Upper lobe of right lung (tissue), 1 donor: ENCODE measurements at regions not wholly inside any gene's neighbourhood (a gene's known extent, or its start where the extent isn't known, plus 50 kb on each side); places are given as distances from the start of the nearest gene placed in this dataset.

Experiments used
- ATAC-seq: fragments of 200-7000 bp; cut with Tn5 transposase; one replicate; pipeline ENCODE4 v1.9.1; 2020; ENCODE audit warnings: mild to moderate bottlenecking, moderate library complexity
- DNase-seq: peaks from one replicate; pipeline ENCODE4 v3.0.0-alpha.2; 2020
- H3K27ac ChIP-seq: fragments of 200-600 bp; one replicate; pipeline ENCODE4 v1.8.0; 2022
- H3K27me3 ChIP-seq: fragments of 200-600 bp; one replicate; pipeline ENCODE4 v1.8.0; 2022; ENCODE audit warnings: mild to moderate bottlenecking
- H3K36me3 ChIP-seq: fragments of 200-600 bp; one replicate; pipeline ENCODE4 v1.8.0; 2022
- H3K4me1 ChIP-seq: fragments of 200-600 bp; one replicate; pipeline ENCODE4 v1.8.0; 2022
- H3K4me3 ChIP-seq: fragments of 200-600 bp; one replicate; pipeline ENCODE4 v1.8.0; 2022; ENCODE audit warnings: mild to moderate bottlenecking
- H3K9me3 ChIP-seq: fragments of 200-600 bp; one replicate; pipeline ENCODE4 v1.8.0; 2022
- CTCF ChIP-seq: fragments of 200-600 bp; IDR thresholded peaks from one replicate; pipeline ENCODE4 v1.8.0; 2022; ENCODE audit warnings: antibody characterized with exemption
- intact Hi-C: fragments of 100-400 bp; cut with DNase I; formaldehyde crosslinking; loops from one replicate; pipeline ENCODE4 v1.11.0; 2022
- donor health status: DM: no; HTN: yes; CAD: no; lungs with severe emphysema.

- no peak for DNase-seq
- Histone ChIP-seq H3K36me3 (no peaks in the 10 kb centered on the region), H3K9me3 (no peaks in the 10 kb centered on the region), H3K4me3 (no peak overlapping the region), H3K27me3 (peaks cover 55% of the 10 kb centered on the region), H3K27ac (no peak overlapping the region), H3K4me1 (no peaks in the 10 kb centered on the region)
- TF ChIP-seq CTCF = no peak
- intact Hi-C loops = no loop called here
- no peak for ATAC-seq
Observed at GRCh38 chr11:64485074-64485473, 70.7 kb upstream of the SLC22A11 start.

DNA sequence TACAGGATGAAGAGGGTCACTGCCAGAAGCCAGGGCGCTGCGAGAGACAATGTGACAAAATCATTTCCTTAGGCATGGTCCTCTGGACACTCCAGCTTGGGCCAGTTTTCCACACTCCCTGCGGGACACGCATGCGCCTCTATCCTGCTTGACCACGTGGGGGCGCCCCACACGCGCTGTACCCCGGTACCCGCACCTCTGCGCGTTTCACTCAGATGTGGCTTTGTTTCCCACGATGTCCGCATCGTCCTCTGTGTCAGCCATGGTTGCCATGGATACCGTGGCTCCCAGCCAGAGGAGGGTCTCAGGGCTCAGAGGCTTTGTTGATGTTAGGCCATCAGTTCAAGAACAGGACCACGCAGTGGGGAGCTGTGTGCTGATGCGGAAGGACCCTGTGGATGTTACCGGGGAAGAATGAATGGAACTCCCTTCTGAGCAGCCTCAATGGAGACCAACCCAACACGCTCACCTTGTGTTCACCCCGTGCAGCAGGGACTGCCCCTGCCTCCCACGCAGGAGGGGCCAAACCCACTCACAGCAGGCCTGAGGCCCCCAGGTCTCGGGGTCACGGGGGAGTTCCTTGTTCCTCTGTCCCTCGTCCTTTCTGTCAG is 65.8 kb upstream of the SLC22A11 start:
- Histone ChIP-seq H3K27me3 (peaks cover 44% of the 10 kb centered on the region), H3K4me1 (no peaks in the 10 kb centered on the region), H3K9me3 (no peaks in the 10 kb centered on the region), H3K36me3 (no peaks in the 10 kb centered on the region), H3K27ac (no peak overlapping the region), H3K4me3 (no peak overlapping the region)
- DNase-seq (peak; percentile 74), ATAC-seq (peak; percentile 91)
- intact Hi-C loops = no loop called here
- TF ChIP-seq CTCF = peak; percentile 53

DNA sequence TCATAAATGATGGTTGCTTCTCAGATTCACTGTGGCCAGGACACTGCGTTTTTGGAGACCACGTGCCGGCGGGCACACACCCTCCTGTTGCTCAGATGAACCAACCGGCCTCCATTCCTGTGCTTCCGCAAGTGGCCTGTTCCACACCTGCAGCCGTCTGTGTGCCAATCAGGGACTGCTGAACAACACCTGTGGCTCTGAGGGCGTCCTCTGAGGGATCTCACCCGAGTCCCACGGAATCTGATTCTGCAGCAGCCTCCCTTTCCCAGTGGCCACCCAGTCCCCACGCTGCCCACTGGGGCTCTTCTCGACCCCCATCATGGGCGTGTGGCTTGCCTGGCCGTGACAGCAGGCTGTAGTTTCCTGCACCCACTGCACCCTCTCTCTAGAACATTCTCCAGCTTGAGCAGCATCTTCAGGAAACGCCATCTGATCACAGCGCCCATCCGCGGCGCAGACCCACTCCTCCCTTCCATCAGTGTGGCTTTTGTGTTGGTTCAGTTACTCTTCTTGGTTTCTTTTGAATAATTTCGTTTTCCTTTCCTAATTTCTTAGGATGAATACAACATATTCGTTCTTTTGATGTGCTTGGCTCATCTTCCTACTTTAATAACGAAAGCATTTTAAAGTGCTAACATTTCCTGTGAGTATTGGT is 65.1 kb upstream of the SLC22A11 start:
- intact Hi-C loops = no loop called here
- ATAC-seq (no peak), DNase-seq (no peak)
- Histone ChIP-seq H3K4me1 (no peaks in the 10 kb centered on the region), H3K27me3 (peaks cover 41% of the 10 kb centered on the region), H3K4me3 (no peak overlapping the region), H3K27ac (no peak overlapping the region), H3K36me3 (no peaks in the 10 kb centered on the region), H3K9me3 (no peaks in the 10 kb centered on the region)
- no peak for TF ChIP-seq CTCF

- no peak for TF ChIP-seq CTCF
- Histone ChIP-seq H3K27me3 (peaks cover 22% of the 10 kb centered on the region), H3K9me3 (no peaks in the 10 kb centered on the region), H3K4me3 (no peak overlapping the region), H3K4me1 (no peaks in the 10 kb centered on the region), H3K27ac (no peak overlapping the region), H3K36me3 (no peaks in the 10 kb centered on the region)
- peak; percentile 37 for ATAC-seq
- intact Hi-C loops = no loop called here
- no peak for DNase-seq
Observed at GRCh38 chr11:64492561-64492960, 63.2 kb upstream of the SLC22A11 start.

GRCh38 chr11:64498136-64498535 is 57.6 kb upstream of the SLC22A11 start:
- ATAC-seq = peak; percentile 74
- no peaks in the 10 kb centered on the region for H3K36me3 ChIP-seq
- no peak overlapping the region for H3K4me3 ChIP-seq
- intact Hi-C loops = no loop called here
- H3K27ac ChIP-seq = no peak overlapping the region
- peaks cover 4% of the 10 kb centered on the region for H3K27me3 ChIP-seq
- H3K9me3 ChIP-seq = no peaks in the 10 kb centered on the region
- TF ChIP-seq CTCF = no peak
- H3K4me1 ChIP-seq = no peaks in the 10 kb centered on the region
- DNase-seq = no peak
